NCI-H82 treated with DMSO at 0.1 percent for 48 hours (cell line): ENCODE measurements at regions not wholly inside any gene's neighbourhood (a gene's known extent, or its start where the extent isn't known, plus 50 kb on each side); places are given as distances from the start of the nearest gene placed in this dataset.
A peak's percentile ranks its signal among the peaks of the same experiment; 100 is the strongest.

Experiments
- DNase-seq: peaks from one replicate; lab custom pipeline; 2025; ENCODE audit not compliant: unreplicated experiment; lab: John Stamatoyannopoulos, UW

- DNase-seq: no peak
Observed at GRCh38 chr6:167731731-167732422, 94.8 kb upstream of the AFDN start.

GRCh38 chr6:167733740-167734661 is 92.7 kb upstream of the AFDN start:
- DNase-seq: no peak

GRCh38 chr6:167734662-167735083 is 92.0 kb upstream of the AFDN start:
- DNase-seq: no peak

- DNase-seq: no peak
Observed at GRCh38 chr6:167735084-167735950, 91.4 kb upstream of the AFDN start.

GRCh38 chr6:167735951-167736288 is 90.8 kb upstream of the AFDN start:
- no peak for DNase-seq

GRCh38 chr6:167736486-167737204 is 90.1 kb upstream of the AFDN start:
- DNase-seq: no peak

- DNase-seq: no peak
Observed at GRCh38 chr6:167737205-167737830, 89.4 kb upstream of the AFDN start.

- DNase-seq: no peak
Observed at GRCh38 chr6:167738386-167738785, 88.3 kb upstream of the AFDN start.

GRCh38 chr6:167739721-167740475 is 86.8 kb upstream of the AFDN start:
- no peak for DNase-seq

GRCh38 chr6:167742719-167743303 is 83.9 kb upstream of the AFDN start:
- no peak for DNase-seq

- no peak for DNase-seq
Observed at GRCh38 chr6:167744681-167745669, 81.7 kb upstream of the AFDN start.

GRCh38 chr6:167745670-167746389 is 80.9 kb upstream of the AFDN start:
- DNase-seq: no peak

GRCh38 chr6:167746390-167746907 is 80.3 kb upstream of the AFDN start:
- DNase-seq: no peak

GRCh38 chr6:167746975-167747374 is 79.7 kb upstream of the AFDN start:
- DNase-seq: peak; percentile 12

GRCh38 chr6:167747645-167748044 is 79.1 kb upstream of the AFDN start:
- no peak for DNase-seq

GRCh38 chr6:167748046-167748445 is 78.7 kb upstream of the AFDN start:
- no peak for DNase-seq
